ENCODE measurements at regions not wholly inside any gene's neighbourhood (a gene's known extent, or its start where the extent isn't known, plus 50 kb on each side); places are given as distances from the start of the nearest gene placed in this dataset.

GRCh38 chr14:49527221-49527620, 59.0 kb downstream of the RPS29 start:
- TF ChIP-seq CTCF (IDR thresholded peaks at IDR 0.05) (no peak), POLR2A (IDR thresholded peaks at IDR 0.05) (no peak)

All from adrenal gland (tissue), 5 donors.